Body of pancreas (tissue), 4 donors: ENCODE measurements at regions not wholly inside any gene's neighbourhood (a gene's known extent, or its start where the extent isn't known, plus 50 kb on each side); places are given as distances from the start of the nearest gene placed in this dataset.

Experiments used
- ATAC-seq: fragments of 150-250 bp; one replicate; pipeline ENCODE4 v1.9.1; 2016
- DNase-seq, 4 donors: peaks; one replicate each; pipeline ENCODE4 v3.0.0-alpha.2; 2019
- H3K27ac ChIP-seq, 4 donors: fragments of 200-600 bp; sonication (generic); 1 replicate in 3 of 4; 2 replicates in 1 of 4; pipeline versions ENCODE4 v1.5.1 to v1.6.1; 2016 to 2019; ENCODE audit warnings: mild to moderate bottlenecking in 1 of 4, mixed read lengths in 1 of 4, moderate library complexity in 1 of 4
- H3K27me3 ChIP-seq, 2 donors: fragments of 200-600 bp; sonication (generic); one replicate each; pipeline ENCODE4 v1.6.0; 2016; ENCODE audit warnings: mild to moderate bottlenecking in 1 of 2
- H3K36me3 ChIP-seq, 2 donors: fragments of 200-600 bp; sonication (generic); replicated peaks in 1 of 2; 2 replicates each; pipeline ENCODE4 v1.5.1; 2016; ENCODE audit warnings: low read depth in 2 of 2; ENCODE audit not compliant: insufficient read depth in 1 of 2
- H3K4me1 ChIP-seq: fragments of 200-600 bp; sonication (generic); one replicate; pipeline ENCODE4 v1.6.0; 2016
- H3K4me3 ChIP-seq, 2 donors: fragments of 200-600 bp; sonication (generic); 1 replicate in 1 of 2; 2 replicates in 1 of 2; pipeline ENCODE4 v1.5.1; 2016 to 2019
- H3K9me3 ChIP-seq, 3 donors: fragments of 200-600 bp; sonication (generic); 1 replicate in 2 of 3; 2 replicates in 1 of 3; pipeline ENCODE4 v1.5.1; 2016
- CTCF ChIP-seq, 7 experiments: fragments of 450-650 bp in 4 of 7; fragments of 200-600 bp in 3 of 7; sonication (generic) in 3 of 7; IDR thresholded peaks; one replicate each; pipeline ENCODE4 v1.5.1; 2016 to 2019; ENCODE audit warnings: antibody characterized with exemption in 7 of 7
- POLR2A ChIP-seq, 3 donors: fragments of 450-650 bp; IDR thresholded peaks; one replicate each; pipeline ENCODE4 v1.6.1; 2016; ENCODE audit warnings: antibody characterized with exemption in 3 of 3, mild to moderate bottlenecking in 2 of 3
- WGBS, 2 donors: methylation state at CpG; one replicate each; pipeline ENCODE4 v1.1.5; 2017; 5-methylcytosine and 5-hydroxymethylcytosine counted together
- intact Hi-C: fragments of 100-400 bp; cut with DNase I; formaldehyde crosslinking; loops from one replicate; pipeline ENCODE4 v1.15.1; 2023

DNA sequence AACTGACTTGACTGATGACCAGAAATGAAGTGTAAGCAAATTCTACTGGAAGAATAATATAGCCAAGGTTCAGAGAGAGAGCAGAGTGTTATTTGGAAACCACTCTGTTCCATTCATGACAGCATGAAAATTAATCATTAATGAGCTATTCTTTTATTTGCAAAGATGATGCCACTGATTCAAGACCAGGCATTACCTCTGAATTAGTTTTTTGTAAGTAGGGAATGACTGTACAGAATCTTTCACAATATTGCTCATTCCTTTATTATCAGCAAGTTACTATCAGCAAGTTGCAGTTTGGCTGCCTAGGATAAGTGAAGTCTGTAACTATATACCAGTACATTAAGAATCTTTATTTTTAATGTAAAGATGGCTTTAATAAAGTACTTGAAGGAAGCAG lies 75.1 kb upstream of the RGMB start:
- no peaks in the 10 kb centered on the region for H3K27me3 ChIP-seq
- no peaks in the 10 kb centered on the region for H3K4me1 ChIP-seq
- ATAC-seq (no peak), DNase-seq (no peak)
- no peaks in the 10 kb centered on the region for H3K9me3 ChIP-seq
- no peak overlapping the region for H3K27ac ChIP-seq
- intact Hi-C loops = no loop called here
- no peaks in the 10 kb centered on the region for H3K36me3 ChIP-seq
- TF ChIP-seq POLR2A (IDR thresholded peaks at IDR 0.05) (no peak), CTCF (IDR thresholded peaks at IDR 0.05) (no peak)
- no peak overlapping the region for H3K4me3 ChIP-seq

- WGBS, 2 donors = 60 to 100% methylated on average over 1 to 2 of the region's 2 CpGs
- H3K27ac ChIP-seq = no peak overlapping the region
- H3K4me1 ChIP-seq = no peaks in the 10 kb centered on the region
- TF ChIP-seq POLR2A (IDR thresholded peaks at IDR 0.05) (no peak), CTCF (IDR thresholded peaks at IDR 0.05) (no peak)
- DNase-seq = no peak
- intact Hi-C loops = no loop called here
- no peaks in the 10 kb centered on the region for H3K27me3 ChIP-seq
- H3K4me3 ChIP-seq = no peak overlapping the region
- H3K36me3 ChIP-seq = no peaks in the 10 kb centered on the region
- ATAC-seq = no peak
- no peaks in the 10 kb centered on the region for H3K9me3 ChIP-seq
These were observed 72.7 kb upstream of the RGMB start for GRCh38 chr5:98700730-98701129.

GRCh38 chr5:98705841-98706240 lies 67.6 kb upstream of the RGMB start:
- no peak for ATAC-seq
- Histone ChIP-seq H3K27ac (no peak overlapping the region), H3K9me3 (no peaks in the 10 kb centered on the region)

DNA sequence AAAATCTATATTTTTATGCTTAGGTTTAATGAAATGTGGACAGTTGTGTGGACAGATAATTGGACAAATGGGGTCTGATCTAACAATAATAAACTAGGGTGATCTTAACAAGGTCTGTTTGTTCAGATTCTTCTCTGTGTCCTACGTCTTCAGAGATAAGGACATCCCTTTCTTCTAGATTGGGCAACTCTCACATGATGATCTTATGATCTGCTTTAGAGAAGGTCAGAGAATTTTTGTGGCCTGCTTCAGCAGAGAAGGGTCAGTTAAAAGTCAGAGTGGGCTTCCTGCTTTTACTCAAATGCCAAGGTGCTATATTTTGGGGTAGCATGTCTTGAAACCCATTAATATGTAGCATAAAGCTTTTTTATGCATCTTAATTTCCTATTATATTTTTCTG lies 63.8 kb upstream of the RGMB start:
- no peak overlapping the region for H3K4me3 ChIP-seq
- H3K9me3 ChIP-seq = no peaks in the 10 kb centered on the region
- H3K4me1 ChIP-seq = no peaks in the 10 kb centered on the region
- ATAC-seq (no peak), DNase-seq (no peak)
- H3K27ac ChIP-seq = no peak overlapping the region
- intact Hi-C loops = no loop called here
- 74 to 83% methylated on average over 1 of the region's 1 CpG for WGBS, 2 donors
- H3K27me3 ChIP-seq = no peaks in the 10 kb centered on the region
- H3K36me3 ChIP-seq = no peaks in the 10 kb centered on the region
- TF ChIP-seq CTCF (IDR thresholded peaks at IDR 0.05) (no peak), POLR2A (IDR thresholded peaks at IDR 0.05) (no peak)

More at GRCh38 chr5:98705841-98706240, 67.6 kb upstream of the RGMB start:
- Histone ChIP-seq H3K4me1 (no peaks in the 10 kb centered on the region), H3K36me3 (no peaks in the 10 kb centered on the region), H3K27me3 (no peaks in the 10 kb centered on the region), H3K4me3 (no peak overlapping the region)
- 72 to 80% methylated on average over 2 of the region's 2 CpGs for WGBS, 2 donors
- intact Hi-C loops = no loop called here
- no peak for TF ChIP-seq POLR2A (IDR thresholded peaks at IDR 0.05)
- no peak for TF ChIP-seq CTCF (IDR thresholded peaks at IDR 0.05)
- no peak for DNase-seq

DNA sequence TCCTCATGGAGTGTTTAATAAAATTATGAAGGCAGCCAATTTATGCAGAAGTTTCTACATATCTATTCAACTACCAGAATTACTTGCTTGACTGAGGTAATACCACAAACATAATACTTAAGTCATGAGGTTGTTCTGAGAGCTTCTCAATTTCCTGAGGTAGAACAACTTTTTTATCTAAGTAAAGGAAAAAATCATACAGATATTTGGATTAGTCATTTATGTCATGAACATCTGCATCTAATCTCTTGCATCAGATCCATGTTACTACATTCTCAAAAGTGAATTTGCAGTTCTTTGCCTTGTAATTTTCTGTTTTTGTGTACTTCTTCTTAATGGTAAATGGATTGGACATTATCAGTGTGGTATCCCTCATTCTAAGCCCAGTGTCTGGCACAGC lies 60.4 kb upstream of the RGMB start:
- Histone ChIP-seq H3K36me3 (no peaks in the 10 kb centered on the region), H3K4me3 (no peak overlapping the region), H3K27ac (no peak overlapping the region), H3K4me1 (no peaks in the 10 kb centered on the region), H3K27me3 (no peaks in the 10 kb centered on the region), H3K9me3 (no peaks in the 10 kb centered on the region)
- DNase-seq = no peak
- ATAC-seq = no peak
- intact Hi-C loops = no loop called here
- TF ChIP-seq POLR2A (IDR thresholded peaks at IDR 0.05) = no peak
- TF ChIP-seq CTCF (IDR thresholded peaks at IDR 0.05) = no peak
